H1 (cell line): ENCODE measurements at regions not wholly inside any gene's neighbourhood (a gene's known extent, or its start where the extent isn't known, plus 50 kb on each side); places are given as distances from the start of the nearest gene placed in this dataset.

Source experiments
- CTCF ChIA-PET: fragments of 300-600 bp; sonication (Branson Sonifier 250); formaldehyde crosslinking; loops from one replicate; lab custom pipeline; 2021; ENCODE audit not compliant: partially characterized antibody; lab: Charles Lee
- POLR2A ChIA-PET: fragments of 300-600 bp; sonication (Branson Sonifier 250); formaldehyde crosslinking; loops from one replicate; lab custom pipeline; 2021; ENCODE audit warnings: inconsistent platforms; ENCODE audit not compliant: partially characterized antibody; lab: Charles Lee
- DNase-seq, 2 experiments: peaks; one replicate each; pipeline versions ENCODE4 v3.0.0 to v3.0.0-alpha.2; 2010 to 2022; ENCODE audit warnings: low spot score in 2 of 2, low read depth in 1 of 2, mixed read lengths in 1 of 2
- FAIRE-seq: peaks from 2 replicates; lab custom pipeline; 2011; peaks lifted over from hg19 to GRCh38; lab: Jason Lieb, UNC
- H2AFZ ChIP-seq: 2 replicates; pipeline ENCODE4 v1.8.1; 2012; ENCODE audit warnings: low read length, inconsistent platforms
- H2AK5ac ChIP-seq: 2 replicates; pipeline ENCODE4 v1.6.1; 2013; ENCODE audit warnings: low read depth, low read length
- H2BK120ac ChIP-seq: replicated peaks from 2 replicates; pipeline ENCODE3; 2013; ENCODE audit warnings: low read depth, low read length, inconsistent platforms
- H2BK12ac ChIP-seq: 2 replicates; pipeline ENCODE4 v1.6.1; 2013; ENCODE audit warnings: low read depth, low read length
- H2BK15ac ChIP-seq: 2 replicates; pipeline ENCODE4 v1.6.1; 2013; ENCODE audit warnings: low read length
- H2BK20ac ChIP-seq: 2 replicates; pipeline ENCODE4 v1.6.1; 2013; ENCODE audit warnings: low read length
- H2BK5ac ChIP-seq: 2 replicates; pipeline ENCODE4 v1.6.1; 2013; ENCODE audit warnings: low read depth, low read length
- H3K14ac ChIP-seq: 2 replicates; pipeline ENCODE4 v1.6.1; 2013; ENCODE audit warnings: inconsistent platforms; ENCODE audit not compliant: insufficient read length
- H3K18ac ChIP-seq: 2 replicates; pipeline ENCODE4 v1.6.1; 2013; ENCODE audit warnings: low read length; ENCODE audit errors: extremely low read depth
- H3K23ac ChIP-seq: 2 replicates; pipeline ENCODE4 v1.6.1; 2013; ENCODE audit warnings: inconsistent platforms; ENCODE audit not compliant: insufficient read length
- H3K23me2 ChIP-seq: 2 replicates; pipeline ENCODE4 v1.6.1; 2013; ENCODE audit warnings: low read depth, low read length
- H3K27ac ChIP-seq: 2 replicates; pipeline ENCODE4 v1.6.1; 2011; ENCODE audit warnings: low read depth, low read length, inconsistent platforms
- H3K27me3 ChIP-seq, 4 experiments: replicated peaks in 1 of 4; 1 replicate in 1 of 4; 2 replicates in 3 of 4; pipeline versions ENCODE4 v1.6.1 to v1.8.1; 2011 to 2013; ENCODE audit warnings: low read length in 3 of 4, mild to moderate bottlenecking in 3 of 4, inconsistent platforms in 2 of 4, mixed read lengths in 2 of 4, moderate library complexity in 1 of 4; ENCODE audit not compliant: control insufficient read depth in 3 of 4, insufficient read depth in 3 of 4; ENCODE audit errors: extremely low read depth in 1 of 4
- H3K36me3 ChIP-seq, 4 experiments: 2 replicates each; pipeline versions ENCODE4 v1.6.1 to v1.8.1; 2011 to 2013; ENCODE audit warnings: mild to moderate bottlenecking in 4 of 4, low read length in 3 of 4, moderate library complexity in 2 of 4, control low read depth in 1 of 4, inconsistent platforms in 1 of 4; ENCODE audit not compliant: insufficient read depth in 4 of 4, control insufficient read depth in 2 of 4
- H3K4ac ChIP-seq: replicated peaks from 2 replicates; pipeline ENCODE3; 2013; ENCODE audit warnings: low read length, low read depth, mixed read lengths, inconsistent platforms; ENCODE audit not compliant: insufficient read length
- H3K4me1 ChIP-seq, 4 experiments: replicated peaks in 1 of 4; 1 replicate in 1 of 4; 2 replicates in 3 of 4; pipeline versions ENCODE4 v1.6.1 to v1.8.1; 2011 to 2013; ENCODE audit warnings: low read length in 3 of 4, inconsistent platforms in 2 of 4, mixed read lengths in 1 of 4; ENCODE audit not compliant: insufficient read depth in 4 of 4, control insufficient read depth in 3 of 4
- H3K4me2 ChIP-seq, 2 experiments: 2 replicates each; pipeline versions ENCODE4 v1.6.1 to v1.8.1; 2011 to 2013; ENCODE audit warnings: low read depth in 2 of 2, low read length in 2 of 2, control low read depth in 1 of 2, inconsistent platforms in 1 of 2, mild to moderate bottlenecking in 1 of 2; ENCODE audit not compliant: insufficient read depth in 1 of 2
- H3K4me3 ChIP-seq, 4 experiments: fragments of 200-600, 300-600 bp in 1 of 4; sonication (generic), shearing (Covaris generic), sonication (Bioruptor Twin) in 1 of 4; 2 replicates each; pipeline versions ENCODE4 v1.5.1 to v1.8.1; 2011 to 2016; ENCODE audit warnings: low read length in 4 of 4, low read depth in 3 of 4, control low read depth in 2 of 4, inconsistent platforms in 2 of 4, mild to moderate bottlenecking in 2 of 4, mixed read lengths in 1 of 4, moderate library complexity in 1 of 4; ENCODE audit not compliant: insufficient read depth in 2 of 4; ENCODE audit errors: extremely low read depth in 1 of 4
- H3K56ac ChIP-seq: replicated peaks from 2 replicates; pipeline ENCODE3; 2013; ENCODE audit warnings: low read depth, mild to moderate bottlenecking, mixed read lengths, low read length, inconsistent platforms; ENCODE audit not compliant: insufficient read length
- H3K79me1 ChIP-seq: 2 replicates; pipeline ENCODE4 v1.6.1; 2013; ENCODE audit warnings: low read depth, low read length, control low read depth
- H3K79me2 ChIP-seq, 2 experiments: 2 replicates each; pipeline versions ENCODE4 v1.6.1 to v1.8.1; 2012 to 2013; ENCODE audit warnings: low read length in 2 of 2, mild to moderate bottlenecking in 2 of 2, inconsistent platforms in 1 of 2; ENCODE audit not compliant: insufficient read depth in 2 of 2, control insufficient read depth in 1 of 2
- H3K9ac ChIP-seq, 4 experiments: replicated peaks in 1 of 4; 1 replicate in 1 of 4; 2 replicates in 3 of 4; pipeline versions ENCODE4 v1.6.1 to v1.8.1; 2011 to 2013; ENCODE audit warnings: low read depth in 3 of 4, low read length in 3 of 4, control low read depth in 2 of 4, mild to moderate bottlenecking in 2 of 4, moderate library complexity in 2 of 4, inconsistent platforms in 1 of 4; ENCODE audit errors: extremely low read depth in 1 of 4
- H3K9me3 ChIP-seq, 2 experiments: 2 replicates each; pipeline versions ENCODE4 v1.6.1 to v1.8.1; 2012 to 2013; ENCODE audit warnings: mild to moderate bottlenecking in 2 of 2, moderate library complexity in 2 of 2, control low read depth in 1 of 2, inconsistent platforms in 1 of 2, low read depth in 1 of 2, low read length in 1 of 2, mixed read lengths in 1 of 2; ENCODE audit not compliant: insufficient read depth in 2 of 2
- H4K20me1 ChIP-seq, 2 experiments: replicated peaks in 1 of 2; 2 replicates each; pipeline versions ENCODE3 to v1.8.1; 2011 to 2013; ENCODE audit warnings: inconsistent platforms in 2 of 2, low read length in 2 of 2, mild to moderate bottlenecking in 1 of 2; ENCODE audit not compliant: insufficient read depth in 2 of 2, control insufficient read depth in 1 of 2
- H4K5ac ChIP-seq: 2 replicates; pipeline ENCODE4 v1.6.1; 2013; ENCODE audit warnings: low read length, low read depth, mixed read lengths, inconsistent platforms; ENCODE audit not compliant: insufficient read length
- H4K8ac ChIP-seq: 2 replicates; pipeline ENCODE4 v1.8.0; 2013; ENCODE audit warnings: mild to moderate bottlenecking, moderate library complexity, low read length, inconsistent platforms; ENCODE audit not compliant: insufficient read depth; ENCODE audit errors: extremely low read depth
- H4K91ac ChIP-seq: replicated peaks from 2 replicates; pipeline ENCODE3; 2013; ENCODE audit warnings: low read length, mixed read lengths, inconsistent platforms; ENCODE audit not compliant: insufficient read length
- CBX8 ChIP-seq: fragments of 300-800, 300-1000 bp; sonication (generic); IDR thresholded peaks from 2 replicates; pipeline ENCODE4 v1.7.1; 2016; ENCODE audit warnings: low read depth, low read length, borderline replicate concordance
- CEBPB ChIP-seq: IDR thresholded peaks from 2 replicates; pipeline ENCODE4 v1.6.1; 2012; ENCODE audit warnings: low read depth, low read length
- RAD21 ChIP-seq, 2 experiments: IDR thresholded peaks in 1 of 2; conservative IDR thresholded peaks in 1 of 2; 2 replicates each; pipeline ENCODE4 v1.6.1; 2011; ENCODE audit warnings: low read depth in 2 of 2, low read length in 2 of 2, improper control_type of control experiment in 1 of 2, inconsistent platforms in 1 of 2, mild to moderate bottlenecking in 1 of 2, moderate library complexity in 1 of 2
- WGBS, 2 experiments: shearing (Covaris generic) in 1 of 2; methylation state at CpG; one replicate each; pipeline versions ENCODE4 v1.1.6 to v1.1.7; 2013 to 2015; ENCODE audit warnings: low lambda C conversion rate in 2 of 2, mixed read lengths in 2 of 2, inconsistent platforms in 1 of 2, low coverage in 1 of 2, missing lambda C conversion rate in 1 of 2; ENCODE audit not compliant: insufficient replicate concordance in 2 of 2, insufficient coverage in 1 of 2, insufficient read length in 1 of 2; ENCODE audit errors: extremely low coverage in 1 of 2, missing lambda C conversion rate in 1 of 2; 5-methylcytosine and 5-hydroxymethylcytosine counted together

GRCh38 chr12:92199819-92200576 is 54.4 kb upstream of the BTG1 start:
- Histone ChIP-seq H4K8ac (no peak overlapping the region), H3K36me3 (no peaks in the 10 kb centered on the region), H2BK5ac (no peak overlapping the region), H3K4ac (no peak overlapping the region), H2BK20ac (no peak overlapping the region), H2BK12ac (no peak overlapping the region), H3K79me1 (no peaks in the 10 kb centered on the region), H4K20me1 (no peaks in the 10 kb centered on the region), H3K27me3 (no peaks in the 10 kb centered on the region), H2BK15ac (no peak overlapping the region), H3K4me2 (no peak overlapping the region), H3K79me2 (no peaks in the 10 kb centered on the region), H3K23me2 (no peaks in the 10 kb centered on the region), H2AFZ (0 out of 2 replicates have a peak overlapping the region, but pooled peaks have one; percentile 4), H3K27ac (no peak overlapping the region), H3K4me3 (no peak overlapping the region), H3K14ac (no peak overlapping the region), H4K5ac (no peak overlapping the region), H3K4me1 (no peaks in the 10 kb centered on the region), H4K91ac (no peak overlapping the region), H3K56ac (no peak overlapping the region), H3K18ac (no peak overlapping the region), H3K9ac (no peak overlapping the region), H3K23ac (no peak overlapping the region), H2BK120ac (no peak overlapping the region), H3K9me3 (no peaks in the 10 kb centered on the region), H2AK5ac (no peak overlapping the region)
- DNase-seq (no peak), FAIRE-seq (no peak)
- ChIA-PET POLR2A (no interaction called here), CTCF (no interaction called here)
- WGBS, 2 experiments: 92% methylated on average over 6 of the region's 6 CpGs; no CpG with 5 or more reads in 1 of the 2 experiments
- TF ChIP-seq CBX8: no peak
- TF ChIP-seq RAD21 (IDR thresholded peaks at IDR 0.05 in 1 of 2, conservative IDR thresholded peaks at IDR 0.05 in 1 of 2; ENCODE audit: low read depth in 2 of 2, low read length in 2 of 2): no peak
- no peak for TF ChIP-seq CEBPB
